SW 1271 (cell line): ENCODE measurements at regions not wholly inside any gene's neighbourhood (a gene's known extent, or its start where the extent isn't known, plus 50 kb on each side); places are given as distances from the start of the nearest gene placed in this dataset.

Source experiments
- DNase-seq, 2 experiments: peaks; one replicate each; lab custom pipeline; 2025; lab: John Stamatoyannopoulos, UW

GRCh38 chr9:88792502-88792901 is 198.8 kb upstream of the S1PR3 start:
- DNase-seq: no peak

- DNase-seq: no peak
Observed at GRCh38 chr9:88794100-88794499, 197.2 kb upstream of the S1PR3 start.

GRCh38 chr9:88796947-88797346 is 194.3 kb upstream of the S1PR3 start:
- DNase-seq: no peak

DNA sequence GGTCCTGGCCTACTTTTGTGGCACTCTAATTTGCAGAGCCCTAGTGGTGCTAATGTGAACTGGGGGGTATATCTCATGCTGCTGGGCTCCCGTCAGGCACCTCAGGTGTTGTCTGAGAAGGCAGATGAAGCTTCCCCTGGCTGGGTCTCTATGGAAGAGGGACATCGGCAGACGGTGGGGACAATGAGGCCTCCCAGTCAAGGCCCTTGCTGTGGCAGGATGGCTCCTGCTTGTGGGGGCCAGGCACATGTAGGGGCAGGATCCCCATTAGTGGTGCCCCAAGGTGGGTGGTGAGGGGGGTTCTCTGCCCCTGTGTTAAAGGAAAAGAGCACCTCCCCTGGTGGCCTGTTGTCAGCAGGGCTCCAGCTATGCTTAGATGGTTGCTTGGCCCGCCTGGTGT is 192.8 kb upstream of the S1PR3 start:
- no peak for DNase-seq

DNA sequence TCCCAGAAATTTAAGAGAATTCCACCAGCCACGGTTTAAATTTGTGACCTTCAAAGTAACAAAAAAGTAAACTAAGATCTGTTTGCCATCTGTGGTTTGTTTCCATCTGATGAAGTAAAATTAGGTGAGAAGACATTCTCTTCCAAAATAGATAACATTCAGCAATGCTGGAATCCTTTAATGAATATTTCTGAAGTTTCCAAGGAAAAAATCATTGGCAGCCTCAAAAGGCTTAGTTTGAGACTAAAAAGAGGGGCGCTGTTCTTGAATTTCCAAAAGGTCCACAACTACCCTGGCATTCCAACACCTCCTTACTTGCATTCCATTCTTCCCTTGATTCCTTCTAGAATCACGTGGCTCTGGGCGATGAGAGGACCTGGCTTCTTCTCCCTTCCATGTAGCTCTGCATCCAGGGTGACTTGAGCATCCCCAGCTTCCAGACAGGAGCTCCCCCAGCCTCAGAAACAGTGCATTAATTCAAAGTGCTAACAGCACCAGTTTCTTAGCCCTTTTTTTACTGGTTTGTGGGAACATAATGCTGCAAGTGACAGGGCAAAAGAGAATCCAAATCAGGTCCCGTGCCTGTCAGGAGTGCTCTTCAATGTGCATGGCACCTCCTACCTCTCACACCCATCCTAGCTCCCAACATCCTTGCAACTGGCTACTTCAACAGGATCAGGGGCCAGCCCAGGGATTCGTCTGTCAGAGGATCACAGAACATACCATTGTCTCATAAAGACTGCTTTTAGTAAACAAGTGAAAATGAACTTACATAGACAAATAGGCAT is 191.5 kb upstream of the S1PR3 start:
- DNase-seq: no peak

DNA sequence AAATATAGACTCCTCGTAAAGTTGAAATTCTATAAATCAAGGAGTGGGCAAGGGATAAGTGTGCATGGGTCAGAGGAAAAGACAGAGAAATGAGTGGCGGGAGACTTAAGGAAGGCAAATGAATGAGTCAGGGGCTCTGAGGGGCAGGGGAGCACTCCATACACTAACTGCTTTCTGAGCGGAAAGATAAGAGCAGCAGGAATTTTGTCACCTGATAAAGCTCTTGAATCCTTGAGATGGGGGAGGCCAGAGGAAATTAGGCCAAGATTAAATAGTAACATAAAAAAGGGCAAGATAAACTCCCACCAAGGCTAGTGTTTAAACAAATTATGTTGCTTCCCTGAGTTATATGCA is 191.0 kb upstream of the S1PR3 start:
- DNase-seq: no peak

- no peak for DNase-seq
Observed at GRCh38 chr9:88801214-88801796, 190.0 kb upstream of the S1PR3 start.

- DNase-seq: no peak
Observed at GRCh38 chr9:88802533-88802932, 188.7 kb upstream of the S1PR3 start.

- DNase-seq: no peak
Observed at GRCh38 chr9:88803546-88804253, 187.6 kb upstream of the S1PR3 start.

DNA sequence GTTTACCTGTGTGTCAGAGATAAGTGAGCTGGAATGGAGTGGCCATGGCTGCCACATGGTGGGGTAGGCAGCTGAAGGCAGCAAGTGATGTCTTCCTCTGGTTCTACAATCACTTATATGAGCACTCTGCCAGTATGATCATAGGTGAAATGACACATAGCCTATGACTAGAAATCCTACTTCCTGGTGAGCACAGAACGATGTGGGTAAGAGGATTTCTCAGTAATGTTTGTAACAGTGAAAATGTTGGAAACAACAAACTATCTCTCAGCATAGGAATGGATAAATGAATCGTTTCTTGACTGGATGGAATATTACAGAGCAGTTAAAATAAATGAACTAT is 187.0 kb upstream of the S1PR3 start:
- DNase-seq: no peak

- DNase-seq: no peak
Observed at GRCh38 chr9:88805217-88805943, 185.9 kb upstream of the S1PR3 start.

DNA sequence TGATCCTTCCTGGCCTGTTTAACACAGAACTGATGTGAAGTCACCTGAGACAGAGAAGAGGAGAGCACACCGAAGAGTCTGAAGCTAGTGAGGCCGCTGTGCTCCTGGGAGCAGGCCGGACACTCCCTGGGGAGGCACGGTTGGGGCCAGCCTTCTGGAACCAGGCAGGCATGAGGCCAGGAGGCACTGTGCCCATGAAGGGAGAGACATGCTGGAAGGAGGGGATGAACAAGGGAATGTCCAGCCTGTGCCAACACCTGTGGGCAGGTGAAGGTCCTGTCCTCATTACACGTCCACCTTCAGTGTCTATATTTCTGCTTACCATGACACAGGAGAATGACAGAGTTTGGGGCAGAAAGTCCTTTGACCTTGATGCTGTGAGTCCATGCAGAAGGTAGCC is 183.8 kb upstream of the S1PR3 start:
- no peak for DNase-seq

- DNase-seq: no peak
Observed at GRCh38 chr9:88808019-88808656, 183.1 kb upstream of the S1PR3 start.

GRCh38 chr9:88808761-88809354 is 182.4 kb upstream of the S1PR3 start:
- DNase-seq: no peak

DNA sequence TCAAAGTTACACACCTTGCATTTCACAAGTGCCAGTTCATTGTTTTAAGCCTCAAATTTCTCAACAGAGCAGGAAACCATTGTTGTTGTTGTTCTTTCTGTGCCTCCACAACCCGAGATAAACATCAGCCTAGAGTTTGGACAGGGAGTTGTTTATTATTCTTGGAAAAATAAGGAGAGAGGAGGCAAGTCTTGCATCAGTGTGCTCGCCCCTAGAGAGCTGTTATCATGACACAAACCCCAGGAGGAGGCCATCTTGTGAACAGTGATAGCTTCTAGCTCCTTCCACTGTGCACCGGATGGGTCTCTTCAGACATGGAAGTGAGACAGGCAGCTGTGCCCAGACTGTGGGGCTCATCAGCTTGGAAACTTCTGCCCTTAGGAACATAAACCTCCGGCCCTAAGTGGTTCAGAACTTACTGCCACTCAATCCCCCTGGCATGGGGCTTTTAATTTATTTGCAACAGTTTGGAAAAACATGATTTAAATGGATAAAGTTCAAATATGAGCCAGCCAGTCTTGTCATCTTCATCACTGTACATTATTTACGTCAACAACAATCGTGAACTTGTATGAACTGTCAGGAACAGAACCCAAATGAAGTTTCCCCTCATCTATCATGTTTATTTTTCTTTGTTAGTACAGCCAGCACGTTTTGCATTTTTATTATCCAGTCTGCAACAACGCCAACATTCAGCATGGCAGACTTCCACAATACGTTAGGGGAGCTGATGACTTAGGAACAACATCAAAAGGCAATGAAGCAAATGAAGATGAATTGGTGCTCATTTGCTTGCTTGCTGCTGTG is 181.7 kb upstream of the S1PR3 start:
- DNase-seq: no peak

GRCh38 chr9:88810826-88811225 is 180.4 kb upstream of the S1PR3 start:
- no peak for DNase-seq

DNA sequence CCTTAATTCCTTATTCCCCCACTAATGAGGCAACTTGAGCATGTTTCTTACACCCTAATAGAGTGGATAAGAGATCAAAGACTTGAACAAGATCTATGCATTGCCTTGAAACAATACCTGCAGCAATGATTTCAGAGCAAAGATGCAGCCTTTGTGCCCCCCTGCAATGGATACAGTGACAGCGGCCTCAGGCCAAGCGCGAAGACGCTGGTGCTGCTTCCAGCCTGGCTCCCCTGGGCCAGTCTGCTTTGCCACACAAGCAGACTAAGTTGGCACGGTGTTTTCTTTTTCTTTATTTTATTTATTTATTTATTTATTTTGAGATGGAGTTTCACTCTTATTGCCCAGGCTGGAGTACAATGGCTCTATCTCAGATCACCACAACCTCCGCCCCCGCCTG is 179.8 kb upstream of the S1PR3 start:
- DNase-seq: no peak

GRCh38 chr9:88812938-88813637 is 178.2 kb upstream of the S1PR3 start:
- DNase-seq: no peak

DNA sequence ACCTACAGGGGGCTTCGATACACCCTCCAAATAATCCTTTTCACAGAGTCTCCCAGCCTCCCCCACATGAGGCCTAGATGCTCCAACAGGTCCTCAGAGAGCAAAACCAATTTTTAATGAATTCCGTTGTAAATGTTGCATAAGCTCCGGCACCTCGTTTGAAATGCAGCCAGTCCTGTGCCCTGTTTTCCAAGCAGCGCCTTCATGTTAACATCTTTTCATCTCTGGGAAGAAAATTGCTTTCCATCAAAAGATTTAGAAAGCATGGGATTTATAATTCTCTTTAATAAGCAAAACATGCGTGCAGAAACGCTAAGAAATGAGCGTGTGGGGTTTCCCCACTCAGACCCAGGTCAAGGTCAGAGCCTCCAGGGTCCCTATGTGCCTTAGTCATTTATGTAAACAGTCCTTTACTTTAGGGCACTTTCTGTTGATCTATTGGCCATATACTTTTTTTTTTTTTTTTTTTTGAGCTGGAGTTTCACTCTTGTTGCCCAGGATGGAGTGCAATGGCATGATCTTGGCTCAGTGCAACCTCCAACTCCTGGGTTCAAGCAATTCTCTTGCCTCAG is 177.5 kb upstream of the S1PR3 start:
- no peak for DNase-seq

GRCh38 chr9:88814577-88814976 is 176.7 kb upstream of the S1PR3 start:
- DNase-seq: no peak
